OCI-LY7 (cell line): ENCODE measurements at regions not wholly inside any gene's neighbourhood (a gene's known extent, or its start where the extent isn't known, plus 50 kb on each side); places are given as distances from the start of the nearest gene placed in this dataset.
"Not testable (repeated sequence)": the region's sequence is repeated elsewhere in the genome, so short reads cannot be mapped to it uniquely, and the experiment has no call there.

Experiments used
- BruUV-seq: library from RNA; stranded (reverse); fragments of 400-500 nt; replicated peaks from 2 replicates; lab custom pipeline; 2021; lab: Mats Ljungman, UMichigan
- CTCF ChIA-PET: fragments of 300-600 bp; sonication (Branson Sonifier 250); formaldehyde crosslinking; loops from one replicate; lab custom pipeline; 2022; ENCODE audit warnings: antibody characterized with exemption; ENCODE audit not compliant: unreplicated experiment; lab: Charles Lee
- POLR2A ChIA-PET: fragments of 300-600 bp; sonication (Branson Sonifier 250); formaldehyde crosslinking; loops from one replicate; lab custom pipeline; 2022; ENCODE audit warnings: antibody characterized with exemption; lab: Charles Lee
- DNase-seq: peaks from one replicate; pipeline ENCODE4 v3.0.0-alpha.2; 2015; ENCODE audit warnings: low spot score
- H2AFZ ChIP-seq: fragments of 200-600 bp; sonication (generic), shearing (Covaris generic); 2 replicates; pipeline ENCODE4 v1.6.1; 2014; ENCODE audit warnings: mild to moderate bottlenecking, antibody characterized with exemption, low read length, moderate library complexity
- H3K27ac ChIP-seq: fragments of 200-600 bp; sonication (generic); 2 replicates; pipeline ENCODE4 v1.5.1; 2014; ENCODE audit warnings: mixed run types, low read depth, mild to moderate bottlenecking, moderate library complexity, low read length, inconsistent platforms; ENCODE audit not compliant: poor library complexity, severe bottlenecking
- H3K36me3 ChIP-seq: fragments of 200-600 bp; sonication (generic); 2 replicates; pipeline ENCODE4 v1.6.1; 2014; ENCODE audit warnings: mild to moderate bottlenecking, antibody characterized with exemption, low read length, moderate library complexity, mixed read lengths; ENCODE audit not compliant: insufficient read depth
- H3K4me1 ChIP-seq: fragments of 200-600 bp; sonication (generic); 2 replicates; pipeline ENCODE4 v1.5.1; 2014; ENCODE audit warnings: mild to moderate bottlenecking, low read length; ENCODE audit not compliant: insufficient read depth, poor library complexity, severe bottlenecking
- H3K4me2 ChIP-seq: fragments of 200-600 bp; sonication (generic); 2 replicates; pipeline ENCODE4 v1.6.1; 2014; ENCODE audit warnings: mild to moderate bottlenecking, low read length
- H3K4me3 ChIP-seq: fragments of 200-600 bp; sonication (generic); 2 replicates; pipeline ENCODE4 v1.5.1; 2014; ENCODE audit warnings: mild to moderate bottlenecking, low read depth, low read length; ENCODE audit not compliant: poor library complexity, severe bottlenecking
- H3K79me2 ChIP-seq: fragments of 200-600 bp; sonication (generic); 2 replicates; pipeline ENCODE4 v1.6.1; 2016; ENCODE audit warnings: low read depth, mild to moderate bottlenecking, low read length, moderate library complexity, mixed read lengths; ENCODE audit not compliant: insufficient read depth
- H3K9me2 ChIP-seq: fragments of 200-600 bp; sonication (generic); 2 replicates; pipeline ENCODE4 v1.6.1; 2016; ENCODE audit warnings: mild to moderate bottlenecking, low read length, mixed read lengths; ENCODE audit not compliant: insufficient read depth
- H3K9me3 ChIP-seq: fragments of 200-600 bp; sonication (generic); 2 replicates; pipeline ENCODE4 v1.6.1; 2014; ENCODE audit warnings: mild to moderate bottlenecking, mixed run types, low read length, mixed read lengths
- H4K20me1 ChIP-seq: fragments of 200-600 bp; sonication (generic); 2 replicates; pipeline ENCODE4 v1.6.1; 2014; ENCODE audit warnings: mild to moderate bottlenecking, antibody characterized with exemption, low read length, moderate library complexity, mixed read lengths; ENCODE audit not compliant: insufficient read depth
- CTCF ChIP-seq: fragments of 200-600 bp; sonication (generic); conservative IDR thresholded peaks from 2 replicates; pipeline ENCODE4 v1.5.1; 2014; ENCODE audit warnings: mild to moderate bottlenecking, antibody characterized with exemption, low read length, moderate library complexity, mixed read lengths
- EZH2phosphoT487 ChIP-seq: fragments of 200-600 bp; sonication (generic); IDR thresholded peaks from 2 replicates; pipeline ENCODE4 v1.6.1; 2018; ENCODE audit warnings: low read depth, borderline replicate concordance, mild to moderate bottlenecking, mixed run types, antibody characterized with exemption, low read length, moderate library complexity, mixed read lengths
- intact Hi-C: fragments of 100-400 bp; cut with micrococcal nuclease; formaldehyde crosslinking; loops from one replicate; pipeline ENCODE4 v1.10.0; 2022; ENCODE audit not compliant: unreplicated experiment

GRCh38 chr14:57122129-57122528, 146.6 kb downstream of the EXOC5 start:
- CTCF ChIA-PET: no interaction called here
- intact Hi-C loops: no loop called here
- Histone ChIP-seq H3K4me1 (no peaks in the 10 kb centered on the region), H3K9me2 (no peaks in the 10 kb centered on the region), H3K4me2 (no peak overlapping the region), H3K36me3 (no peaks in the 10 kb centered on the region), H4K20me1 (no peaks in the 10 kb centered on the region), H3K79me2 (no peaks in the 10 kb centered on the region), H3K4me3 (no peak overlapping the region), H3K27ac (no peak overlapping the region), H3K9me3 (no peaks in the 10 kb centered on the region), H2AFZ (no peak overlapping the region)
- no peak for DNase-seq
- no TSS peak for BruUV-seq
- POLR2A ChIA-PET: no interaction called here
- no peak for TF ChIP-seq EZH2phosphoT487
- no peak for TF ChIP-seq CTCF

GRCh38 chr14:57112072-57112807, 156.5 kb downstream of the EXOC5 start:
- H3K27ac ChIP-seq, BruUV-seq, H3K4me3 ChIP-seq, intact Hi-C loops, H3K4me2 ChIP-seq, H3K9me2 ChIP-seq, POLR2A ChIA-PET, H3K9me3 ChIP-seq, H3K36me3 ChIP-seq, H2AFZ ChIP-seq, CTCF ChIA-PET, H4K20me1 ChIP-seq, H3K4me1 ChIP-seq, DNase-seq, H3K79me2 ChIP-seq: not testable (repeated sequence)

GRCh38 chr14:57110411-57110810, 158.3 kb downstream of the EXOC5 start:
- H4K20me1 ChIP-seq, H3K9me3 ChIP-seq, H3K79me2 ChIP-seq, H3K9me2 ChIP-seq, BruUV-seq, H3K4me1 ChIP-seq, H3K4me2 ChIP-seq, DNase-seq, H3K36me3 ChIP-seq, H2AFZ ChIP-seq, H3K27ac ChIP-seq, H3K4me3 ChIP-seq, POLR2A ChIA-PET, CTCF ChIA-PET, intact Hi-C loops: not testable (repeated sequence)
